ENCODE measurements at regions not wholly inside any gene's neighbourhood (a gene's known extent, or its start where the extent isn't known, plus 50 kb on each side); places are given as distances from the start of the nearest gene placed in this dataset.

- no peak overlapping the region for H3K27ac ChIP-seq
- H3K4me3 ChIP-seq (ENCODE audit: low read depth, low read length): no peak overlapping the region
- in situ Hi-C loops (cut with HindIII; ENCODE audit: low pct_ligation_motif_present, low sequenced_read_pairs): no loop called here
- no peaks in the 10 kb centered on the region for H3K36me3 ChIP-seq (replicated peaks)
- no peak for DNase-seq
- TF ChIP-seq CTCF (IDR thresholded peaks at IDR 0.05; ENCODE audit: low read depth, low read length, missing control alignments): no peak
- no peaks in the 10 kb centered on the region for H3K27me3 ChIP-seq (replicated peaks)
Observed at GRCh38 chr12:3977621-3978020, 104.4 kb upstream of the PARP11 start.

GRCh38 chr12:3976351-3976938 is 103.2 kb upstream of the PARP11 start:
- no peak overlapping the region for H3K27ac ChIP-seq
- no peaks in the 10 kb centered on the region for H3K36me3 ChIP-seq (replicated peaks)
- in situ Hi-C loops (cut with HindIII; ENCODE audit: low pct_ligation_motif_present, low sequenced_read_pairs): no loop called here
- no peak for TF ChIP-seq CTCF (IDR thresholded peaks at IDR 0.05; ENCODE audit: low read depth, low read length, missing control alignments)
- no peak overlapping the region for H3K4me3 ChIP-seq (ENCODE audit: low read depth, low read length)
- H3K27me3 ChIP-seq (replicated peaks): no peaks in the 10 kb centered on the region
- no peak for DNase-seq

GRCh38 chr12:3975652-3976051 is 102.5 kb upstream of the PARP11 start:
- DNase-seq: no peak
- no peaks in the 10 kb centered on the region for H3K36me3 ChIP-seq (replicated peaks)
- no peaks in the 10 kb centered on the region for H3K27me3 ChIP-seq (replicated peaks)
- in situ Hi-C loops (cut with HindIII; ENCODE audit: low pct_ligation_motif_present, low sequenced_read_pairs): no loop called here
- no peak overlapping the region for H3K4me3 ChIP-seq (ENCODE audit: low read depth, low read length)
- TF ChIP-seq CTCF (IDR thresholded peaks at IDR 0.05; ENCODE audit: low read depth, low read length, missing control alignments): no peak
- H3K27ac ChIP-seq: no peak overlapping the region

GRCh38 chr12:3974883-3975282 is 101.7 kb upstream of the PARP11 start:
- TF ChIP-seq CTCF (IDR thresholded peaks at IDR 0.05; ENCODE audit: low read depth, low read length, missing control alignments): no peak
- H3K27ac ChIP-seq: no peak overlapping the region
- no peak for DNase-seq
- no peaks in the 10 kb centered on the region for H3K27me3 ChIP-seq (replicated peaks)
- H3K4me3 ChIP-seq (ENCODE audit: low read depth, low read length): no peak overlapping the region
- in situ Hi-C loops (cut with HindIII; ENCODE audit: low pct_ligation_motif_present, low sequenced_read_pairs): no loop called here
- no peaks in the 10 kb centered on the region for H3K36me3 ChIP-seq (replicated peaks)

GRCh38 chr12:3973973-3974644 is 100.9 kb upstream of the PARP11 start:
- H3K27ac ChIP-seq: no peak overlapping the region
- no peak for TF ChIP-seq CTCF (IDR thresholded peaks at IDR 0.05; ENCODE audit: low read depth, low read length, missing control alignments)
- H3K36me3 ChIP-seq (replicated peaks): no peaks in the 10 kb centered on the region
- no peak overlapping the region for H3K4me3 ChIP-seq (ENCODE audit: low read depth, low read length)
- H3K27me3 ChIP-seq (replicated peaks): no peaks in the 10 kb centered on the region
- in situ Hi-C loops (cut with HindIII; ENCODE audit: low pct_ligation_motif_present, low sequenced_read_pairs): no loop called here
- DNase-seq: no peak

All from brain microvascular endothelial cell (primary cell).